Chondrocyte (in vitro differentiated cells): ENCODE measurements at regions not wholly inside any gene's neighbourhood (a gene's known extent, or its start where the extent isn't known, plus 50 kb on each side); places are given as distances from the start of the nearest gene placed in this dataset.

Source experiments
- DNase-seq: peaks from one replicate; pipeline ENCODE4 v3.0.0; 2021; ENCODE audit warnings: mixed read lengths, low spot score
- H3K27ac Mint-ChIP-seq: one replicate; pipeline ENCODE4 v1.8.0; 2021; ENCODE audit warnings: mild to moderate bottlenecking, moderate library complexity, mixed read lengths; ENCODE audit not compliant: unreplicated experiment
- H3K27me3 Mint-ChIP-seq: 2 replicates; pipeline ENCODE4 v1.8.0; 2021; ENCODE audit warnings: low read depth, mixed read lengths
- H3K36me3 Mint-ChIP-seq: 2 replicates; pipeline ENCODE4 v1.8.0; 2021; ENCODE audit warnings: low read depth, mixed read lengths
- H3K4me1 Mint-ChIP-seq: 2 replicates; pipeline ENCODE4 v1.8.0; 2021; ENCODE audit warnings: low read depth, mild to moderate bottlenecking, mixed read lengths
- H3K4me3 Mint-ChIP-seq: one replicate; pipeline ENCODE4 v1.8.0; 2021; ENCODE audit warnings: mild to moderate bottlenecking, moderate library complexity, mixed read lengths; ENCODE audit not compliant: unreplicated experiment
- H3K9me3 Mint-ChIP-seq: 2 replicates; pipeline ENCODE4 v1.8.0; 2021; ENCODE audit warnings: low read depth, mixed read lengths
- CTCF ChIP-seq: fragments of 200-600 bp; sonication (generic); IDR thresholded peaks from 2 replicates; pipeline ENCODE4 v1.5.0; 2021; ENCODE audit warnings: antibody characterized with exemption, mild to moderate bottlenecking, moderate library complexity

- Mint-ChIP-seq H3K4me1 (peaks cover 25% of the 10 kb centered on the region), H3K9me3 (peaks cover 2% of the 10 kb centered on the region), H3K27me3 (no peaks in the 10 kb centered on the region), H3K4me3 (no peak overlapping the region), H3K36me3 (no peaks in the 10 kb centered on the region), H3K27ac (no peak overlapping the region)
- no peak for DNase-seq
- TF ChIP-seq CTCF = no peak
Observed at GRCh38 chr14:89684139-89684538, 267.1 kb upstream of the FOXN3 start.

GRCh38 chr14:89681086-89682018 is 264.3 kb upstream of the FOXN3 start:
- Mint-ChIP-seq H3K9me3 (peaks cover 2% of the 10 kb centered on the region), H3K4me1 (peaks cover 29% of the 10 kb centered on the region), H3K36me3 (no peaks in the 10 kb centered on the region), H3K27ac (peak overlapping the region; percentile 64), H3K4me3 (no peak overlapping the region), H3K27me3 (no peaks in the 10 kb centered on the region)
- no peak for DNase-seq
- TF ChIP-seq CTCF = no peak

GRCh38 chr14:89680156-89680555 is 263.1 kb upstream of the FOXN3 start:
- Mint-ChIP-seq H3K27me3 (no peaks in the 10 kb centered on the region), H3K9me3 (peaks cover 2% of the 10 kb centered on the region), H3K36me3 (no peaks in the 10 kb centered on the region), H3K4me1 (peaks cover 29% of the 10 kb centered on the region), H3K27ac (no peak overlapping the region), H3K4me3 (no peak overlapping the region)
- no peak for DNase-seq
- TF ChIP-seq CTCF = no peak

- H3K36me3 Mint-ChIP-seq = no peaks in the 10 kb centered on the region
- no peak for TF ChIP-seq CTCF
- H3K27ac Mint-ChIP-seq = no peak overlapping the region
- H3K4me3 Mint-ChIP-seq = no peak overlapping the region
- H3K9me3 Mint-ChIP-seq = no peaks in the 10 kb centered on the region
- no peaks in the 10 kb centered on the region for H3K27me3 Mint-ChIP-seq
- peaks cover 33% of the 10 kb centered on the region for H3K4me1 Mint-ChIP-seq
- DNase-seq = no peak
Observed at GRCh38 chr14:89678768-89679167, 261.7 kb upstream of the FOXN3 start.

GRCh38 chr14:89675590-89675989 is 258.6 kb upstream of the FOXN3 start:
- peaks cover 34% of the 10 kb centered on the region for H3K4me1 Mint-ChIP-seq
- no peaks in the 10 kb centered on the region for H3K9me3 Mint-ChIP-seq
- H3K4me3 Mint-ChIP-seq = no peak overlapping the region
- H3K27ac Mint-ChIP-seq = no peak overlapping the region
- no peaks in the 10 kb centered on the region for H3K36me3 Mint-ChIP-seq
- TF ChIP-seq CTCF = no peak
- no peak for DNase-seq
- no peaks in the 10 kb centered on the region for H3K27me3 Mint-ChIP-seq
